ENCODE measurements at regions not wholly inside any gene's neighbourhood (a gene's known extent, or its start where the extent isn't known, plus 50 kb on each side); places are given as distances from the start of the nearest gene placed in this dataset.
"Not testable (repeated sequence)": the region's sequence is repeated elsewhere in the genome, so short reads cannot be mapped to it uniquely, and the experiment has no call there.

- TF ChIP-seq, protein P1, sequence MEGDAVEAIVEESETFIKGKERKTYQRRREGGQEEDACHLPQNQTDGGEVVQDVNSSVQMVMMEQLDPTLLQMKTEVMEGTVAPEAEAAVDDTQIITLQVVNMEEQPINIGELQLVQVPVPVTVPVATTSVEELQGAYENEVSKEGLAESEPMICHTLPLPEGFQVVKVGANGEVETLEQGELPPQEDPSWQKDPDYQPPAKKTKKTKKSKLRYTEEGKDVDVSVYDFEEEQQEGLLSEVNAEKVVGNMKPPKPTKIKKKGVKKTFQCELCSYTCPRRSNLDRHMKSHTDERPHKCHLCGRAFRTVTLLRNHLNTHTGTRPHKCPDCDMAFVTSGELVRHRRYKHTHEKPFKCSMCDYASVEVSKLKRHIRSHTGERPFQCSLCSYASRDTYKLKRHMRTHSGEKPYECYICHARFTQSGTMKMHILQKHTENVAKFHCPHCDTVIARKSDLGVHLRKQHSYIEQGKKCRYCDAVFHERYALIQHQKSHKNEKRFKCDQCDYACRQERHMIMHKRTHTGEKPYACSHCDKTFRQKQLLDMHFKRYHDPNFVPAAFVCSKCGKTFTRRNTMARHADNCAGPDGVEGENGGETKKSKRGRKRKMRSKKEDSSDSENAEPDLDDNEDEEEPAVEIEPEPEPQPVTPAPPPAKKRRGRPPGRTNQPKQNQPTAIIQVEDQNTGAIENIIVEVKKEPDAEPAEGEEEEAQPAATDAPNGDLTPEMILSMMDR (conservative IDR thresholded peaks at IDR 0.05), result not testable (repeated sequence)
- TF ChIP-seq EZH2 (IDR thresholded peaks at IDR 0.05; ENCODE audit: low read depth), result not testable (repeated sequence)
Measured at GRCh38 chr5:32879364-32879763, 168.2 kb downstream of the NPR3 start.
